ENCODE measurements at regions not wholly inside any gene's neighbourhood (a gene's known extent, or its start where the extent isn't known, plus 50 kb on each side); places are given as distances from the start of the nearest gene placed in this dataset.

- no peaks in the 10 kb centered on the region for H3K36me3 ChIP-seq (ENCODE audit: insufficient read depth)
- DNase-seq (ENCODE audit: extremely low spot score) = no peak
Observed at GRCh38 chr2:220473611-220474010, 846.2 kb downstream of the SLC4A3 start.

GRCh38 chr2:220476877-220477276 lies 849.4 kb downstream of the SLC4A3 start:
- no peak for DNase-seq (ENCODE audit: extremely low spot score)
- H3K4me3 ChIP-seq (ENCODE audit: low read depth, low read length) = no peak overlapping the region
- no peak overlapping the region for H3K27ac ChIP-seq (ENCODE audit: low read depth)
- H3K36me3 ChIP-seq (ENCODE audit: insufficient read depth) = no peaks in the 10 kb centered on the region
- 71% methylated on average over 4 of the region's 4 CpGs for WGBS
- no peaks in the 10 kb centered on the region for H3K4me1 ChIP-seq (ENCODE audit: insufficient read depth)

More at GRCh38 chr2:220473611-220474010, 846.2 kb downstream of the SLC4A3 start:
- H3K27ac ChIP-seq (ENCODE audit: low read depth) = no peak overlapping the region
- H3K4me1 ChIP-seq (ENCODE audit: insufficient read depth) = no peaks in the 10 kb centered on the region
- H3K4me3 ChIP-seq (ENCODE audit: low read depth, low read length) = no peak overlapping the region

- Histone ChIP-seq H3K4me1 (ENCODE audit: insufficient read depth) (no peaks in the 10 kb centered on the region), H3K36me3 (ENCODE audit: insufficient read depth) (no peaks in the 10 kb centered on the region), H3K4me3 (ENCODE audit: low read depth, low read length) (no peak overlapping the region), H3K27ac (ENCODE audit: low read depth) (no peak overlapping the region)
- DNase-seq (ENCODE audit: extremely low spot score) = no peak
- 82% methylated on average over 4 of the region's 4 CpGs for WGBS
Observed at GRCh38 chr2:220478305-220479058, 851.1 kb downstream of the SLC4A3 start.

DNA sequence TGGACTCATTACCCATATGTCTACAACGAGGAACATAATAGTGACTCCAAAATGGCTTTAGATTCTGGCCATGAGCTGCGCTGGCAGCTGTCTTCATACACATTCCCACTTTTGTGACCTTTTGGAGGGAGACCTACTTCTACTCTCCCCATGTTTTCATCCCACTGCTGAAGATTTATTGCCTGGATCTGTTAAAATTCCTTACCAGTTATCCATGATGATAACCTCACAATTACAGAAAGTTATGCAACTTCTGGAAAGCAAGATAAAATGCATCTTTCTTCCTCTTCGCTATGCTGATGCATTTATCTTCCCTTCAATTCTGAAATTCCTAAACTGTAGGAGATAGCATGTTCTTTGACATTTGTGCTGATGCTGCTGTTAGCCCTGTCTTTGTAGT lies 855.3 kb downstream of the SLC4A3 start:
- DNase-seq (ENCODE audit: extremely low spot score) = no peak
- H3K4me1 ChIP-seq (ENCODE audit: insufficient read depth) = no peaks in the 10 kb centered on the region
- WGBS = 58% methylated on average over 3 of the region's 3 CpGs
- no peak overlapping the region for H3K4me3 ChIP-seq (ENCODE audit: low read depth, low read length)
- no peaks in the 10 kb centered on the region for H3K36me3 ChIP-seq (ENCODE audit: insufficient read depth)
- H3K27ac ChIP-seq (ENCODE audit: low read depth) = no peak overlapping the region

DNA sequence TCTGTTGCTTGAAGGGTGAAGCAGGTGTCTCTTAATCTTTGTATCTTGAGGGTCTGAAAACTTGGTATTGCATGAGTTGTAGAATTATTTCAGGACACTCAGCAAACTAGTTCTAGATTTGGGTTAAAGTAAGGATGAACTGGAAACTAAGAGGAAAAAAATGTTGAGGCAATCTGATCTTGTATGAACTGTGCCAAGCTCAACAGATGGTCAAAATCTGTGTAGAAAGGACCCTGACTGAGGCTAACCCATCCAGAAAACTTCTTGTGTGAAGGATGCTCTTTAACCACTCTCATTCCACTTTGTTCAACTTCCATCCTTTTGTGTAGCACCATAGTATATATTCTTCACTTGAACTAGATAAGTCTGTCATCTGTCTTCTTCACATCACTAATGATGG lies 861.7 kb downstream of the SLC4A3 start:
- no peak overlapping the region for H3K27ac ChIP-seq (ENCODE audit: low read depth)
- DNase-seq (ENCODE audit: extremely low spot score) = no peak
- no peak overlapping the region for H3K4me3 ChIP-seq (ENCODE audit: low read depth, low read length)
- H3K36me3 ChIP-seq (ENCODE audit: insufficient read depth) = no peaks in the 10 kb centered on the region
- H3K4me1 ChIP-seq (ENCODE audit: insufficient read depth) = no peaks in the 10 kb centered on the region

GRCh38 chr2:220491670-220492069 lies 864.2 kb downstream of the SLC4A3 start:
- Histone ChIP-seq H3K27ac (ENCODE audit: low read depth) (no peak overlapping the region), H3K36me3 (ENCODE audit: insufficient read depth) (no peaks in the 10 kb centered on the region), H3K4me1 (ENCODE audit: insufficient read depth) (no peaks in the 10 kb centered on the region), H3K4me3 (ENCODE audit: low read depth, low read length) (no peak overlapping the region)
- DNase-seq (ENCODE audit: extremely low spot score) = no peak
- 80% methylated on average over 4 of the region's 4 CpGs for WGBS

- no peak overlapping the region for H3K4me3 ChIP-seq (ENCODE audit: low read depth, low read length)
- no peak for DNase-seq (ENCODE audit: extremely low spot score)
- H3K4me1 ChIP-seq (ENCODE audit: insufficient read depth) = no peaks in the 10 kb centered on the region
- H3K36me3 ChIP-seq (ENCODE audit: insufficient read depth) = no peaks in the 10 kb centered on the region
- WGBS = 93% methylated on average over 9 of the region's 9 CpGs
- H3K27ac ChIP-seq (ENCODE audit: low read depth) = no peak overlapping the region
Observed at GRCh38 chr2:220493871-220494525, 866.6 kb downstream of the SLC4A3 start.

DNA sequence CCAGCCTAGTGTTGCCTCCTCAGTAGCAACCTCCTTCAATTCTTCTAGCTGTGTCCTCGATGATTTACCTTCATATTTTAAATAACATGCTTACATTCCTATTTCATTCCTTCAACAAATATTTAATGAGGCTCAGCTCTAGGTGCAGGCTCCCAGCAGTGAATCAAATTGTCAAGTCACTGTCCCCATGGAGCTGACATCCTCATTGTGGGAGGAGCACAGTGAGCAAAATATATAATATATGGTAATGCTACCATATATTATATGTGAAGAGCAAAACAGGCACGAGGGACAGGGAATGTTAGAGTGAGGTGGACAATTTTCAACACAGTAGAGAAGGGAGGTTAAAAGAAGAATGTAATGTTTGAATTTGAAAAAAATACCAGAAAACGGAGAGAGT lies 869.1 kb downstream of the SLC4A3 start:
- Histone ChIP-seq H3K4me1 (ENCODE audit: insufficient read depth) (no peaks in the 10 kb centered on the region), H3K36me3 (ENCODE audit: insufficient read depth) (no peaks in the 10 kb centered on the region), H3K27ac (ENCODE audit: low read depth) (no peak overlapping the region), H3K4me3 (ENCODE audit: low read depth, low read length) (no peak overlapping the region)
- no peak for DNase-seq (ENCODE audit: extremely low spot score)
- WGBS = 85% methylated on average over 3 of the region's 3 CpGs

DNA sequence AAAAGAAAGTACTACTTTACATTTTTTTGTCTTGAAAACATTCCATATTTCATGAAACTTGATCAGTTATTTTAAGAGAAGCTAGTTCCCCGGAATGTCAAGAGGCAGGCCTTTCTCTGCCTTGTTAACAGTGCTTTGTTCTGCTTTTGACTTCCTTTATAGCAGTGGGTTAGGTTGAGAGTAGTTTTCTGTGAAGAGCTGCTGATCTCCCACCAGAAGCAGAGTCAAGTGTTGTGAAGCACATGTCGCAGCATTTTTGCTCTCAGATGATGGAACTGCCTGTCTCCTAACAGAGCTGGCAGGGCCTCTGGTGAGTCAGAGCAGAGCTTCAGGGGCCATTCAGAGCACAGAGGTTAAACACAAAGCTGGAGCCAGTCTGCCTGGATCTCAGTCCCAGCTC lies 871.8 kb downstream of the SLC4A3 start:
- Histone ChIP-seq H3K4me3 (ENCODE audit: low read depth, low read length) (no peak overlapping the region), H3K27ac (ENCODE audit: low read depth) (no peak overlapping the region), H3K4me1 (ENCODE audit: insufficient read depth) (no peaks in the 10 kb centered on the region), H3K36me3 (ENCODE audit: insufficient read depth) (no peaks in the 10 kb centered on the region)
- 42% methylated on average over 2 of the region's 2 CpGs for WGBS
- no peak for DNase-seq (ENCODE audit: extremely low spot score)

DNA sequence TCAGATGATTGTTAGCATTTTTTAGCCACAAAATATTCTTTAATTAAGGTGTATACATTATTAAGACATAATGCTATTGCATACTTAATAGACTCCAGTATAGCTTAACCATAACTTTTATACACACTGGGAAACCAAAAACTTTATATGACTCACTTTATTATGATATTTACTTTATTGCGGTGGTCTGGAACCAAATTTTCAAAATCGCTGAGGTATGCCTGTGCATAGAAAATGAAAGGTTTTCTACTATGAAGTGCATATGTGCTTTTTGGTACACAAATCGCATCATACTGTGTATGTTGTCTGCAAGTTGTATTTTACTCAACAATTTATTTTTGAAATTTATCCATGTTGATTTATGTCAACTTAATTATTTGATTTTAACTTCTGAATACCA lies 875.1 kb downstream of the SLC4A3 start:
- no peak overlapping the region for H3K4me3 ChIP-seq (ENCODE audit: low read depth, low read length)
- H3K4me1 ChIP-seq (ENCODE audit: insufficient read depth) = no peaks in the 10 kb centered on the region
- no peak for DNase-seq (ENCODE audit: extremely low spot score)
- H3K27ac ChIP-seq (ENCODE audit: low read depth) = no peak overlapping the region
- H3K36me3 ChIP-seq (ENCODE audit: insufficient read depth) = no peaks in the 10 kb centered on the region
- WGBS = 95% methylated on average over 3 of the region's 3 CpGs

- no peak overlapping the region for H3K4me3 ChIP-seq (ENCODE audit: low read depth, low read length)
- DNase-seq (ENCODE audit: extremely low spot score) = no peak
- no peak overlapping the region for H3K27ac ChIP-seq (ENCODE audit: low read depth)
- no peaks in the 10 kb centered on the region for H3K4me1 ChIP-seq (ENCODE audit: insufficient read depth)
- 74% methylated on average over 4 of the region's 4 CpGs for WGBS
- H3K36me3 ChIP-seq (ENCODE audit: insufficient read depth) = no peaks in the 10 kb centered on the region
Observed at GRCh38 chr2:220503431-220503830, 876.0 kb downstream of the SLC4A3 start.

DNA sequence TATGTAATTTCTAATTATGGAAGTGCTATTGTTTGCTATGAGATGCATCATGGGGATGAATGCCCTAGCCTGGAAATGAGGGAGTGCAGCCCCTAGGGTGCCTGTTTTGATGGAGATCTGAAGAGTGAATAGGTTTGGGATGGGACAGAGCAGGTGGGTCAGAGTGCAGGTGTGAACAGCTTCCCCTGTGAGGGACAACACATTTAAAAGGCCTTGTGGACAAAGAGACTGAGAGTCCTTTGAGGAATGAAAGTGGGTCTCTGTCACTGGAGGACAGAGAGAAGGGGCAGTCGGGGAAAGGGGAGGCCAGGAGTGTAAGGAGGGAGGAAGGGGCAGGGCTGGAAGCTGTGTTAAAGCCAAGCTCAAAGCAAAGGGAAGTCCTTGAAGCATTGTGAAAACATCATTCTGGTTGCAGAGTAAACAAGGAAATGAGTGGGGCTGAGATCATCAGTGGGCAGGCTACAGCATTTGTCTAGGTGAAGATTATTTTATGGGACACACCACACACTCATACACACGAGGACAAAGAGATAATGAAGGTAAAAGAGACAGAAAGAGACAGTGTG lies 877.6 kb downstream of the SLC4A3 start:
- H3K4me3 ChIP-seq (ENCODE audit: low read depth, low read length) = no peak overlapping the region
- WGBS = 39% methylated on average over 2 of the region's 2 CpGs
- no peaks in the 10 kb centered on the region for H3K4me1 ChIP-seq (ENCODE audit: insufficient read depth)
- no peak overlapping the region for H3K27ac ChIP-seq (ENCODE audit: low read depth)
- DNase-seq (ENCODE audit: extremely low spot score) = no peak
- no peaks in the 10 kb centered on the region for H3K36me3 ChIP-seq (ENCODE audit: insufficient read depth)

- DNase-seq (ENCODE audit: extremely low spot score) = no peak
- Histone ChIP-seq H3K36me3 (ENCODE audit: insufficient read depth) (no peaks in the 10 kb centered on the region), H3K27ac (ENCODE audit: low read depth) (no peak overlapping the region), H3K4me3 (ENCODE audit: low read depth, low read length) (no peak overlapping the region), H3K4me1 (ENCODE audit: insufficient read depth) (no peaks in the 10 kb centered on the region)
- WGBS = 80% methylated on average over 3 of the region's 3 CpGs
Observed at GRCh38 chr2:220506466-220506865, 879.0 kb downstream of the SLC4A3 start.

GRCh38 chr2:220509096-220509757 lies 881.8 kb downstream of the SLC4A3 start:
- Histone ChIP-seq H3K4me3 (ENCODE audit: low read depth, low read length) (no peak overlapping the region), H3K36me3 (ENCODE audit: insufficient read depth) (no peaks in the 10 kb centered on the region), H3K4me1 (ENCODE audit: insufficient read depth) (no peaks in the 10 kb centered on the region), H3K27ac (ENCODE audit: low read depth) (no peak overlapping the region)
- WGBS = 79% methylated on average over 2 of the region's 2 CpGs
- no peak for DNase-seq (ENCODE audit: extremely low spot score)
